Trophoblast cell (in vitro differentiated cells and primary cell): ENCODE measurements at regions not wholly inside any gene's neighbourhood (a gene's known extent, or its start where the extent isn't known, plus 50 kb on each side); places are given as distances from the start of the nearest gene placed in this dataset.

Experiments
- DNase-seq, 2 donors: peaks; one replicate each; pipeline ENCODE4 v3.0.0-alpha.2; 2016
- H2AFZ ChIP-seq: 2 replicates; pipeline ENCODE4 v1.6.1; 2013; ENCODE audit warnings: low read length, moderate library complexity, mild to moderate bottlenecking; ENCODE audit not compliant: insufficient read depth, poor library complexity
- H2AK5ac ChIP-seq: 2 replicates; pipeline ENCODE4 v1.6.1; 2013; ENCODE audit warnings: mild to moderate bottlenecking, low read length
- H2BK120ac ChIP-seq: 2 replicates; pipeline ENCODE4 v1.6.1; 2013; ENCODE audit warnings: low read length, mild to moderate bottlenecking, moderate library complexity; ENCODE audit not compliant: insufficient read depth, poor library complexity
- H2BK12ac ChIP-seq: 2 replicates; pipeline ENCODE4 v1.6.1; 2013; ENCODE audit warnings: mild to moderate bottlenecking, low read length, moderate library complexity
- H2BK5ac ChIP-seq: 2 replicates; pipeline ENCODE4 v1.6.1; 2013; ENCODE audit warnings: low read length, low read depth, moderate library complexity, mild to moderate bottlenecking; ENCODE audit not compliant: poor library complexity
- H3K14ac ChIP-seq: 2 replicates; pipeline ENCODE4 v1.6.1; 2013; ENCODE audit warnings: mild to moderate bottlenecking, low read length
- H3K18ac ChIP-seq: 2 replicates; pipeline ENCODE4 v1.6.1; 2013; ENCODE audit warnings: mild to moderate bottlenecking, low read length
- H3K23ac ChIP-seq: 2 replicates; pipeline ENCODE4 v1.6.1; 2013; ENCODE audit warnings: low read length
- H3K27ac ChIP-seq: 2 replicates; pipeline ENCODE4 v1.5.1; 2013; ENCODE audit warnings: low read depth, mild to moderate bottlenecking, inconsistent platforms, low read length, moderate library complexity
- H3K27me3 ChIP-seq: 2 replicates; pipeline ENCODE4 v1.6.1; 2013; ENCODE audit warnings: inconsistent platforms, mild to moderate bottlenecking, low read length, moderate library complexity; ENCODE audit not compliant: insufficient read depth
- H3K36me3 ChIP-seq, 2 experiments: 1 replicate in 1 of 2; 2 replicates in 1 of 2; pipeline ENCODE4 v1.6.1; 2013; ENCODE audit warnings: low read length in 2 of 2, mild to moderate bottlenecking in 2 of 2, moderate library complexity in 1 of 2; ENCODE audit not compliant: insufficient read depth in 2 of 2, control insufficient read depth in 1 of 2
- H3K4ac ChIP-seq: 2 replicates; pipeline ENCODE4 v1.6.1; 2013; ENCODE audit warnings: low read depth, mild to moderate bottlenecking, low read length, moderate library complexity
- H3K4me1 ChIP-seq, 2 experiments: 1 replicate in 1 of 2; 2 replicates in 1 of 2; pipeline ENCODE4 v1.6.1; 2013; ENCODE audit warnings: low read length in 2 of 2, mild to moderate bottlenecking in 2 of 2, moderate library complexity in 1 of 2; ENCODE audit not compliant: insufficient read depth in 2 of 2, control insufficient read depth in 1 of 2
- H3K4me2 ChIP-seq: 2 replicates; pipeline ENCODE4 v1.6.1; 2013; ENCODE audit warnings: inconsistent platforms, mild to moderate bottlenecking, low read length, moderate library complexity
- H3K4me3 ChIP-seq: 2 replicates; pipeline ENCODE4 v1.5.1; 2013; ENCODE audit warnings: mild to moderate bottlenecking, low read depth, low read length, inconsistent platforms
- H3K79me1 ChIP-seq: one replicate; pipeline ENCODE4 v1.6.1; 2013; ENCODE audit warnings: low read length
- H3K79me2 ChIP-seq: 2 replicates; pipeline ENCODE4 v1.6.1; 2013; ENCODE audit warnings: low read length, mild to moderate bottlenecking; ENCODE audit not compliant: control insufficient read depth, insufficient read depth, poor library complexity
- H3K9ac ChIP-seq: 2 replicates; pipeline ENCODE4 v1.6.1; 2013; ENCODE audit warnings: mild to moderate bottlenecking, low read length
- H3K9me3 ChIP-seq: 2 replicates; pipeline ENCODE4 v1.6.1; 2013; ENCODE audit warnings: low read depth, mild to moderate bottlenecking, control low read depth, inconsistent platforms, low read length; ENCODE audit not compliant: insufficient read depth
- H4K12ac ChIP-seq: 2 replicates; pipeline ENCODE4 v1.6.1; 2013; ENCODE audit warnings: low read depth, mild to moderate bottlenecking, low read length, moderate library complexity
- H4K8ac ChIP-seq: 2 replicates; pipeline ENCODE4 v1.6.1; 2013; ENCODE audit warnings: low read depth, mild to moderate bottlenecking, low read length, moderate library complexity
- H4K91ac ChIP-seq: one replicate; pipeline ENCODE4 v1.6.1; 2013; ENCODE audit warnings: low read depth, mild to moderate bottlenecking, low read length, moderate library complexity
- WGBS: extraction: QIAGEN DNeasy Blood & Tissue Kit; methylation state at CpG from one replicate; pipeline ENCODE4 v1.1.7; 2013; ENCODE audit warnings: missing lambda C conversion rate; ENCODE audit not compliant: insufficient read length, insufficient coverage; ENCODE audit errors: extremely low coverage; 5-methylcytosine and 5-hydroxymethylcytosine counted together

GRCh38 chr13:106688940-106689339, 121.0 kb upstream of the ARGLU1 start:
- H3K9me3 ChIP-seq, result no peaks in the 10 kb centered on the region
- H3K18ac ChIP-seq, result no peak overlapping the region
- H2BK120ac ChIP-seq, result no peak overlapping the region
- no peaks in the 10 kb centered on the region for H3K79me1 ChIP-seq
- WGBS, result no CpG with 5 or more reads among the region's 1 CpG
- H3K27me3 ChIP-seq, result no peaks in the 10 kb centered on the region
- H4K12ac ChIP-seq, result no peak overlapping the region
- no peak overlapping the region for H2BK5ac ChIP-seq
- no peak for DNase-seq
- H3K4me1 ChIP-seq, result no peaks in the 10 kb centered on the region
- no peak overlapping the region for H3K27ac ChIP-seq
- H4K91ac ChIP-seq, result no peak overlapping the region
- no peak overlapping the region for H2AK5ac ChIP-seq
- no peak overlapping the region for H2AFZ ChIP-seq
- H3K14ac ChIP-seq, result no peak overlapping the region
- no peak overlapping the region for H3K4me2 ChIP-seq
- H4K8ac ChIP-seq, result no peak overlapping the region
- no peaks in the 10 kb centered on the region for H3K36me3 ChIP-seq
- no peaks in the 10 kb centered on the region for H3K79me2 ChIP-seq
- H3K23ac ChIP-seq, result no peak overlapping the region
- H3K9ac ChIP-seq, result no peak overlapping the region
- H3K4me3 ChIP-seq, result no peak overlapping the region
- no peak overlapping the region for H2BK12ac ChIP-seq
- no peak overlapping the region for H3K4ac ChIP-seq

GRCh38 chr13:106686163-106686562, 118.2 kb upstream of the ARGLU1 start:
- no peak overlapping the region for H3K9ac ChIP-seq
- no peak overlapping the region for H4K91ac ChIP-seq
- no peaks in the 10 kb centered on the region for H3K36me3 ChIP-seq
- no CpG with 5 or more reads among the region's 3 CpGs for WGBS
- H2AFZ ChIP-seq, result no peak overlapping the region
- H4K12ac ChIP-seq, result no peak overlapping the region
- DNase-seq, result no peak
- H2BK120ac ChIP-seq, result no peak overlapping the region
- H3K23ac ChIP-seq, result no peak overlapping the region
- H3K18ac ChIP-seq, result no peak overlapping the region
- no peaks in the 10 kb centered on the region for H3K27me3 ChIP-seq
- no peak overlapping the region for H3K27ac ChIP-seq
- no peaks in the 10 kb centered on the region for H3K9me3 ChIP-seq
- H3K79me1 ChIP-seq, result no peaks in the 10 kb centered on the region
- no peak overlapping the region for H4K8ac ChIP-seq
- H2BK12ac ChIP-seq, result no peak overlapping the region
- no peak overlapping the region for H3K4me2 ChIP-seq
- H3K14ac ChIP-seq, result no peak overlapping the region
- H3K4ac ChIP-seq, result no peak overlapping the region
- no peak overlapping the region for H2AK5ac ChIP-seq
- H3K4me1 ChIP-seq, result no peaks in the 10 kb centered on the region
- H2BK5ac ChIP-seq, result no peak overlapping the region
- H3K4me3 ChIP-seq, result no peak overlapping the region
- no peaks in the 10 kb centered on the region for H3K79me2 ChIP-seq

- Histone ChIP-seq H3K36me3 (no peaks in the 10 kb centered on the region), H3K9ac (no peak overlapping the region), H3K4ac (no peak overlapping the region), H3K14ac (no peak overlapping the region), H3K9me3 (no peaks in the 10 kb centered on the region), H4K8ac (no peak overlapping the region), H2BK120ac (no peak overlapping the region), H3K27ac (no peak overlapping the region), H2AFZ (no peak overlapping the region), H4K12ac (no peak overlapping the region), H3K4me1 (no peaks in the 10 kb centered on the region), H3K79me1 (no peaks in the 10 kb centered on the region), H4K91ac (no peak overlapping the region), H3K23ac (no peak overlapping the region), H2BK12ac (no peak overlapping the region), H3K79me2 (no peaks in the 10 kb centered on the region), H3K18ac (no peak overlapping the region), H3K4me3 (no peak overlapping the region), H2AK5ac (no peak overlapping the region), H3K27me3 (no peaks in the 10 kb centered on the region), H3K4me2 (no peak overlapping the region), H2BK5ac (no peak overlapping the region)
- WGBS, result no CpG with 5 or more reads among the region's 6 CpGs
- DNase-seq, result no peak
Measured at GRCh38 chr13:106685143-106685542, 117.2 kb upstream of the ARGLU1 start.

GRCh38 chr13:106683918-106684317, 116.0 kb upstream of the ARGLU1 start:
- Histone ChIP-seq H3K4me2 (no peak overlapping the region), H3K18ac (no peak overlapping the region), H2AFZ (no peak overlapping the region), H4K91ac (no peak overlapping the region), H3K4me3 (no peak overlapping the region), H3K79me2 (no peaks in the 10 kb centered on the region), H3K4me1 (no peaks in the 10 kb centered on the region), H3K79me1 (no peaks in the 10 kb centered on the region), H3K23ac (no peak overlapping the region), H3K27ac (no peak overlapping the region), H3K9me3 (no peaks in the 10 kb centered on the region), H3K9ac (no peak overlapping the region), H3K14ac (no peak overlapping the region), H4K12ac (no peak overlapping the region), H2BK120ac (no peak overlapping the region), H3K4ac (no peak overlapping the region), H2BK5ac (no peak overlapping the region), H4K8ac (no peak overlapping the region), H2BK12ac (no peak overlapping the region), H3K36me3 (no peaks in the 10 kb centered on the region), H2AK5ac (no peak overlapping the region), H3K27me3 (no peaks in the 10 kb centered on the region)
- no CpG with 5 or more reads among the region's 3 CpGs for WGBS
- no peak for DNase-seq
